Hepatic stellate cell (primary cell): ENCODE measurements at regions not wholly inside any gene's neighbourhood (a gene's known extent, or its start where the extent isn't known, plus 50 kb on each side); places are given as distances from the start of the nearest gene placed in this dataset.

Experiments
- DNase-seq: peaks from one replicate; pipeline ENCODE4 v3.0.0; 2011; ENCODE audit warnings: low spot score

- DNase-seq = no peak
Observed at GRCh38 chr12:13595536-13596443, 385.6 kb downstream of the GRIN2B start.

- no peak for DNase-seq
Observed at GRCh38 chr12:13594731-13595514, 386.5 kb downstream of the GRIN2B start.

GRCh38 chr12:13592063-13592942 is 389.1 kb downstream of the GRIN2B start:
- DNase-seq = no peak

DNA sequence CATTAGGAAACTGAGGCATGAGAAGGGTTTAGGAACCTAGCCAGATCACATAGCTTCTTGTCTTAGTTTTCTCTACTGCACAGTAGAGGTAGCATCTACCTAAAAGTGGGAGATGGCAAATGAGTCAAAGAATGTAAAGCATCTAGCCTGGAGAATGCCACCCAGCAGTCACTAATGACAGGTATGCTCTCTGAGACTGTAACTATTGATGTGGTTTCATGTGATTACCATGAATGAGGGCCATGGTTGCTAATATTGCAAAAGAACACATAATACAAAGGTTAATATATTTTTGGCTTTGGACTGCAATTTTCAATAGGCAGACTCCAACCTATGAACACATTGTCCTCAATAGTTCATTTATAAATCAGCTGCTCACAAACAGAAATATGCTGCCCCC is 389.9 kb downstream of the GRIN2B start:
- DNase-seq = no peak

DNA sequence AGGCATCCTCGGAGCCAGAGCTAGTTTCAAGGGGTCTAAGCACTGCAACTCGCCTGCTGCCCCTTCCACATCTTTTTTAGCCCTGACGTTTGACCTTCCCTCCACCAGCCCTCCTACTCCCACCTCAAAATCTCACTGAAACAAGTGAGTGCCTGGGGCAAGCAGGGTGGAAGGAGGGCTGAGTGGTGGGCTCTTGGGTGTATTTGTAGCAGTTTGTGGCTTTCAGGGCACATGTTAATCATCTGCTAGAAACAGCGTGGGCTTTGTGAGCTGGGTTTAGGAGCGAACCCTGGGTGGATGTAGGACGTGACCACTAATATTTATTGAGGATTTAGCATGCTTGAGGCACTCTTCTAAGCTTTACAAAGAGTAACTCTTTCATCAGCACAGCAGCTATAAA is 390.3 kb downstream of the GRIN2B start:
- no peak for DNase-seq

DNA sequence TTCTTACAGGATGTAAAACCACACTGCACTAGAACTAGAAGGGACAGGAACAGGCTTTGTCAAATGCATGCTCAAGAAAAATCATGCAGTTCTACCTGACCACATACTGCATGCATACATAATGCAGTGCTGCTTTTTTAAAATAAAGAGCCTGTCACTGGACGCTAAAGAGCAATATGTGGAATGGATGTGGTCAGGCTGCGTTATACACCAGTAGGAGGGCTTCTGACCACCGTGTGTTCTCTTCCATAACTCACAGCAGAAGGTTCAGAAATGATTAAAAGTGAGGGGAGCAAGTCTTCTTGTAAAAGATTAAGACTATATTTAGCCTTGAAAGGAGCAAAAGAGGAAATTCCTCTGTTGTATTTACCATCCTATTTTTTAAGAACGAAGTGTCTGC is 392.0 kb downstream of the EMP1 start:
- DNase-seq = no peak

- DNase-seq = no peak
Observed at GRCh38 chr12:13587721-13588390, 391.3 kb downstream of the EMP1 start.

GRCh38 chr12:13586361-13586760 is 389.8 kb downstream of the EMP1 start:
- DNase-seq = no peak

DNA sequence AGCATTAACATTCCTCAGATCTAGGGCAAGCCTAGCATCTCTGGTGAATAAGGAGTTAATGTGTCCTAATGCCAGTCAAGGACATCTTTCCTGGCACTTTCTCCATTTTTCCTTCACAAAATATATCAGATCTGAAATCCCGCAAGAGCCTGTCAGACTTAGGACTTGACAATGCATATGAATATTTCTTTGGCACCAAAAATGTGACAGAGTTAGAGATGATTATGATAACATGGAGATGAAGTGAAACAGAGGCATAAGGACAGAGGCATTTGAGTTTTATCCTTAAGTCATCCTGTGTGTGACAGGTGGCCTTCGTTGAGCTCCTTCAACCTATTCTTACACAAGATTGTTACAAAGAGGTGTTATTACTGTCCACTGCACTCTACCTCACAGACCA is 388.0 kb downstream of the EMP1 start:
- no peak for DNase-seq

- no peak for DNase-seq
Observed at GRCh38 chr12:13583630-13584029, 387.1 kb downstream of the EMP1 start.

DNA sequence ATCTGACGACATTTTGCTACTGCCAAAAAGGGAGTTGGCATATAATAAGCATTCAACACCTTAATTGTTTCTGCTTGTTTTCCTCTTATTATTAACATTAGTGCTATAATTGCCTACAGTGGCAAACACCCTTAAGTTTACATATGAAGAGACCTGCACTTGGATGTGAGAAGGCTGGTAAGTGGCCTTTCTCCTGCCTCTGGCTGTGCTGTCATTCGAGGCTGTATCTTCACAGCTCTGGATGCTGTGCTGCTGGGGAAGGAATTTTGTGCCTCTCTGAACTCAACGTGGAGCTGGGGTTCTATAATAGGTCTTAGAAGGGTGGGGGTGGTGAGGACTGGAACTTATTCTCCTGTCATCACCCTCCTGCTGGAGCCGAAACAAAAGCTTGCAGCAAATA is 385.9 kb downstream of the EMP1 start:
- DNase-seq = no peak

GRCh38 chr12:13581031-13581430 is 384.5 kb downstream of the EMP1 start:
- DNase-seq = no peak

DNA sequence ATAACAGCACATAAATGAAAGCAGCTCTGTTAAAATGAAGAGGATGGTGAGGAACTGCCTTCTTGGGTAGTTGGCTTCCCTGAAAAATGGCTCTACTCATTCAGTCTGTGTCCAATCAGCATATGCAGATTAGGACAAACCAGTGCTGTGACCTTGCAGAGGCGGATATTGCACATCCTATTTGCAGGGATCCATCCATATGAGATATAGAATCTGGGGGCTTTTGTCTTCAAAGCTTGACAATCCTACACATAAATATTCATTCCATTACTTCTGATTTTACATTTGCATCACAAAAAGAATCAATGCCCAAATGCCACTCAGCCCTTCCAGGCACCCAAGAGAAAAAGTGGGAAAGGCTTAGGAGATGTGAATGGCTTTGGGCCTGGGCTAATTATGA is 383.7 kb downstream of the EMP1 start:
- no peak for DNase-seq

DNA sequence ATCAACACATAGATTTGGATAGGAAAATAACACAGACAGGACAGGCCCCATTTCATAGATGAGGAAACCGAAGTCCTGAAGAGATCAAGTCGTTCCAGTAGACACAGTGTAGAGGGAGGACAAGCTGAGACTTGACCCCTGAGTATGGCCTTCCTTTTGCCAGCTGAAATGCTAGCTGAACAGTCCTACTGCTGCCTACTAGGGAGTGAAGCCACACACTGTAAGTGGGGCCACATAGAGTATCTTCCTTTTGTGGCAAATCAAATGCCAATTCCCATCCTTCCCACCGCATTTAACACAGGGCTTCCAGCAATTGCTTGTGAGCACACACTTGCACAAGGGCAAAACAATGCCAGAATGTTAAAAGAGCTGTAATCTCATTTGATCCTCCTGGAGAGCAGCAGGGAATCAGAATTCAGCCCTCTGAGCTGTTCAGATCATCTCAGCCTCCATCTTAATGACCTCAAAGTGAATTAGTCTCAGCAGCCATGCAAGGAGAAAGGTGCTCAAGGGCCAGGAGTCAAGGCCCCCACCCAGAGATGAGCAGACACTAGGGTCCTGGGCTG is 380.5 kb downstream of the EMP1 start:
- DNase-seq = no peak

- peak; percentile 7 for DNase-seq
Observed at GRCh38 chr12:13573698-13574321, 377.3 kb downstream of the EMP1 start.

- DNase-seq = no peak
Observed at GRCh38 chr12:13571035-13571434, 374.5 kb downstream of the EMP1 start.

GRCh38 chr12:13570005-13570694 is 373.6 kb downstream of the EMP1 start:
- DNase-seq = no peak

GRCh38 chr12:13566292-13566691 is 369.8 kb downstream of the EMP1 start:
- no peak for DNase-seq

- DNase-seq = no peak
Observed at GRCh38 chr12:13564266-13564810, 367.8 kb downstream of the EMP1 start.

GRCh38 chr12:13563743-13564125 is 367.2 kb downstream of the EMP1 start:
- DNase-seq = no peak
